ENCODE measurements at regions not wholly inside any gene's neighbourhood (a gene's known extent, or its start where the extent isn't known, plus 50 kb on each side); places are given as distances from the start of the nearest gene placed in this dataset.
"Not testable (repeated sequence)": the region's sequence is repeated elsewhere in the genome, so short reads cannot be mapped to it uniquely, and the experiment has no call there.

GRCh38 chr3:153410517-153410916 is 248.5 kb downstream of the RAP2B start:
- no peak overlapping the region for H3K4me3 ChIP-seq
- no peaks in the 10 kb centered on the region for H3K36me3 ChIP-seq
- TF ChIP-seq, protein P1, sequence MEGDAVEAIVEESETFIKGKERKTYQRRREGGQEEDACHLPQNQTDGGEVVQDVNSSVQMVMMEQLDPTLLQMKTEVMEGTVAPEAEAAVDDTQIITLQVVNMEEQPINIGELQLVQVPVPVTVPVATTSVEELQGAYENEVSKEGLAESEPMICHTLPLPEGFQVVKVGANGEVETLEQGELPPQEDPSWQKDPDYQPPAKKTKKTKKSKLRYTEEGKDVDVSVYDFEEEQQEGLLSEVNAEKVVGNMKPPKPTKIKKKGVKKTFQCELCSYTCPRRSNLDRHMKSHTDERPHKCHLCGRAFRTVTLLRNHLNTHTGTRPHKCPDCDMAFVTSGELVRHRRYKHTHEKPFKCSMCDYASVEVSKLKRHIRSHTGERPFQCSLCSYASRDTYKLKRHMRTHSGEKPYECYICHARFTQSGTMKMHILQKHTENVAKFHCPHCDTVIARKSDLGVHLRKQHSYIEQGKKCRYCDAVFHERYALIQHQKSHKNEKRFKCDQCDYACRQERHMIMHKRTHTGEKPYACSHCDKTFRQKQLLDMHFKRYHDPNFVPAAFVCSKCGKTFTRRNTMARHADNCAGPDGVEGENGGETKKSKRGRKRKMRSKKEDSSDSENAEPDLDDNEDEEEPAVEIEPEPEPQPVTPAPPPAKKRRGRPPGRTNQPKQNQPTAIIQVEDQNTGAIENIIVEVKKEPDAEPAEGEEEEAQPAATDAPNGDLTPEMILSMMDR (IDR thresholded peaks at IDR 0.05; ENCODE audit: low read depth, low read length): no peak
- no peak for DNase-seq (ENCODE audit: low read depth in 1 of 2, low spot score in 1 of 2)
- no peak overlapping the region for H3K27ac ChIP-seq
- no peaks in the 10 kb centered on the region for H3K27me3 ChIP-seq
- no peaks in the 10 kb centered on the region for H3K9me3 ChIP-seq (ENCODE audit: low read depth)
- H3K4me1 ChIP-seq (ENCODE audit: low read depth): no peaks in the 10 kb centered on the region

DNA sequence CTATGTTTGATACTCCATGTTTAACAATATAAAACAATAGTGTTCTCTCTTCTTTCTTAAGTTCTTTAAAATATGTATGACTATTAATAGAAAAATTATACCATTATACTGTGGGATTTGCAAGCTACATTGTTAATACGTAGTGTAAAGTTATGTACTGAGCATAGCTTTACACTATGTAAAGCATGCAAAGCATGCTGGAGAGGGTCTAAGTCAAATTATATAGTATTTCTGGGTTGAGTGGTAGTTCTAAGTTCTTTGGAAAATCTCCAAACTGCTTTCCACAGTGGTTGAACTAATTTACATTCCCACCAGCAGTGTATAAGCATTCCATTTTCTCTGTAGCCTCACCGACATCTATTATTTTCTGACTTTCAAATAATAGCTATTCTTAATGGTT is 253.0 kb downstream of the RAP2B start:
- TF ChIP-seq, protein P1 (IDR thresholded peaks at IDR 0.05; ENCODE audit: low read depth, low read length): no peak
- H3K36me3 ChIP-seq: no peaks in the 10 kb centered on the region
- DNase-seq (ENCODE audit: low read depth in 1 of 2, low spot score in 1 of 2): no peak
- H3K27ac ChIP-seq: no peak overlapping the region
- H3K9me3 ChIP-seq (ENCODE audit: low read depth): no peaks in the 10 kb centered on the region
- H3K4me1 ChIP-seq (ENCODE audit: low read depth): no peaks in the 10 kb centered on the region
- no peaks in the 10 kb centered on the region for H3K27me3 ChIP-seq
- H3K4me3 ChIP-seq: no peak overlapping the region

- Histone ChIP-seq H3K27me3 (no peaks in the 10 kb centered on the region), H3K4me3 (no peak overlapping the region), H3K27ac (no peak overlapping the region), H3K9me3 (ENCODE audit: low read depth) (no peaks in the 10 kb centered on the region), H3K36me3 (no peaks in the 10 kb centered on the region), H3K4me1 (ENCODE audit: low read depth) (no peaks in the 10 kb centered on the region)
- DNase-seq (ENCODE audit: low read depth in 1 of 2, low spot score in 1 of 2): no peak
- TF ChIP-seq, protein P1 (IDR thresholded peaks at IDR 0.05; ENCODE audit: low read depth, low read length): no peak
Observed at GRCh38 chr3:153422314-153422713, 260.3 kb downstream of the RAP2B start.

- not testable (repeated sequence) for H3K4me3 ChIP-seq; H3K27me3 ChIP-seq; DNase-seq (ENCODE audit: low read depth in 1 of 2, low spot score in 1 of 2); H3K9me3 ChIP-seq (ENCODE audit: low read depth); H3K4me1 ChIP-seq (ENCODE audit: low read depth); H3K36me3 ChIP-seq; H3K27ac ChIP-seq
Observed at GRCh38 chr3:153423820-153424219, 261.8 kb downstream of the RAP2B start.

DNA sequence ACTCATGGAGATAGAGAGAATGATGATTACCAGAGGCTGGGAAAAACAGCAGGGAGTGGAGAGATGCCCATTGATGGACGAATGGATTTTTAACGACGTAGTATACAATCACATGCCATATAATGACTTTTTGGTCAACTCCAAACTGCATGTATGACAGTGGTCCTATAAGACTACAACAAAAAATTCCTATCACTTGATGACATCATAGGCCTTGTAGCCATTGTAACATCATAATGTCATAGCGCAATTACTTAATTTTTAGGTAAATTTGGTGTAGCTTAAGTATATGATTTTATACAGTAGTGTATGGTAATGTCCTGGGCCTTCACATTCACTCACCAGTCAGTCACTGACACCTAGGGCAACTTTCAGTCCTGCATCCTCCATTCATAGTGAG is 264.3 kb downstream of the RAP2B start:
- Histone ChIP-seq H3K4me1 (ENCODE audit: low read depth) (no peaks in the 10 kb centered on the region), H3K27me3 (no peaks in the 10 kb centered on the region), H3K27ac (no peak overlapping the region), H3K4me3 (no peak overlapping the region), H3K9me3 (ENCODE audit: low read depth) (no peaks in the 10 kb centered on the region), H3K36me3 (no peaks in the 10 kb centered on the region)
- TF ChIP-seq, protein P1 (IDR thresholded peaks at IDR 0.05; ENCODE audit: low read depth, low read length): no peak
- no peak for DNase-seq (ENCODE audit: low read depth in 1 of 2, low spot score in 1 of 2)

GRCh38 chr3:153426803-153427202 is 264.8 kb downstream of the RAP2B start:
- no peak for DNase-seq (ENCODE audit: low read depth in 1 of 2, low spot score in 1 of 2)
- Histone ChIP-seq H3K27ac (no peak overlapping the region), H3K9me3 (ENCODE audit: low read depth) (no peaks in the 10 kb centered on the region), H3K36me3 (no peaks in the 10 kb centered on the region), H3K4me3 (no peak overlapping the region), H3K27me3 (no peaks in the 10 kb centered on the region), H3K4me1 (ENCODE audit: low read depth) (no peaks in the 10 kb centered on the region)
- TF ChIP-seq, protein P1 (IDR thresholded peaks at IDR 0.05; ENCODE audit: low read depth, low read length): no peak

Measured in cardiac muscle cell (in vitro differentiated cells and primary cell).